ENCODE measurements at regions not wholly inside any gene's neighbourhood (a gene's known extent, or its start where the extent isn't known, plus 50 kb on each side); places are given as distances from the start of the nearest gene placed in this dataset.

GRCh38 chr3:164190566-164190965 lies 887.7 kb downstream of the SI start:
- no peak overlapping the region for H3K4me3 Mint-ChIP-seq
- no peaks in the 10 kb centered on the region for H3K4me1 Mint-ChIP-seq
- H3K9me3 ChIP-seq (ENCODE audit: control extremely low read depth in 1 of 3, control insufficient read depth in 2 of 3, insufficient read depth in 1 of 3, low read length in 2 of 3) = peaks cover 0 to 9% (median 0%) of the 10 kb centered on the region in 3 donors
- intact Hi-C loops (cut with micrococcal nuclease) = no loop called here
- no peaks in the 10 kb centered on the region for H3K79me2 ChIP-seq (ENCODE audit: control insufficient read depth, insufficient read depth, low read length)
- no peak overlapping the region for H3K4me2 ChIP-seq (replicated peaks; ENCODE audit: low read depth, low read length, poor library complexity, severe bottlenecking)
- H4K20me1 ChIP-seq (ENCODE audit: control insufficient read depth, insufficient read depth, low read length, poor library complexity, severe bottlenecking) = no peaks in the 10 kb centered on the region
- no peaks in the 10 kb centered on the region for H3K4me1 ChIP-seq (ENCODE audit: control insufficient read depth in 2 of 2, insufficient read depth in 2 of 2, low read length in 2 of 2)
- no peaks in the 10 kb centered on the region for H3K36me3 ChIP-seq (replicated peaks in 1 of 2; ENCODE audit: control extremely low read depth in 1 of 2, control insufficient read depth in 1 of 2, extremely low read depth in 1 of 2, insufficient read depth in 2 of 2, low read length in 1 of 2)
- H3K9ac ChIP-seq (ENCODE audit: low read length) = no peak overlapping the region
- H3K27ac ChIP-seq (ENCODE audit: low read length in 2 of 2) = no peak overlapping the region
- no peaks in the 10 kb centered on the region for H3K27me3 Mint-ChIP-seq
- H3K27me3 ChIP-seq (replicated peaks in 1 of 4; ENCODE audit: control extremely low read depth in 1 of 4, control insufficient read depth in 3 of 4, insufficient read depth in 4 of 4, low read length in 3 of 4) = no peaks in the 10 kb centered on the region
- ChIA-PET POLR2A (no interaction called here), CTCF (no interaction called here)
- H3K27ac Mint-ChIP-seq = no peak overlapping the region
- no peak for ATAC-seq (ENCODE audit: low read depth)
- H3K4me3 ChIP-seq (ENCODE audit: control extremely low read depth in 1 of 5, extremely low read depth in 1 of 5, insufficient read depth in 1 of 5, low read depth in 2 of 5, low read length in 4 of 5) = no peak overlapping the region
- no peak overlapping the region for H2AFZ ChIP-seq (ENCODE audit: insufficient read depth, low read depth, low read length, poor library complexity, severe bottlenecking)
- H3K9me3 Mint-ChIP-seq (ENCODE audit: insufficient read depth) = peaks cover 3% of the 10 kb centered on the region
- TF ChIP-seq CTCF (IDR thresholded peaks at IDR 0.05) (no peak), EZH2 (IDR thresholded peaks at IDR 0.05; ENCODE audit: borderline replicate concordance, insufficient read depth, low read depth, low read length, poor library complexity, severe bottlenecking) (no peak)
- DNase-seq = no peak

GRCh38 chr3:164186095-164186494 lies 892.2 kb downstream of the SI start:
- WGBS (ENCODE audit: insufficient coverage) = 87% methylated on average over 2 of the region's 3 CpGs
- no peaks in the 10 kb centered on the region for H3K4me1 ChIP-seq (ENCODE audit: control insufficient read depth in 2 of 2, insufficient read depth in 2 of 2, low read length in 2 of 2)
- Mint-ChIP-seq H3K27ac (no peak overlapping the region), H3K4me1 (no peaks in the 10 kb centered on the region), H3K4me3 (no peak overlapping the region), H3K27me3 (no peaks in the 10 kb centered on the region), H3K9me3 (ENCODE audit: insufficient read depth) (peaks cover 9% of the 10 kb centered on the region)
- no peak for ATAC-seq (ENCODE audit: low read depth)
- no peak for DNase-seq
- H3K9me3 ChIP-seq (ENCODE audit: control extremely low read depth in 1 of 3, control insufficient read depth in 2 of 3, insufficient read depth in 1 of 3, low read length in 2 of 3) = peaks cover 0 to 11% (median 0%) of the 10 kb centered on the region in 3 donors
- POLR2A ChIA-PET = no interaction called here
- intact Hi-C loops (cut with micrococcal nuclease) = no loop called here
- H2AFZ ChIP-seq (ENCODE audit: insufficient read depth, low read depth, low read length, poor library complexity, severe bottlenecking) = no peak overlapping the region
- H3K79me2 ChIP-seq (ENCODE audit: control insufficient read depth, insufficient read depth, low read length) = no peaks in the 10 kb centered on the region
- H3K4me2 ChIP-seq (replicated peaks; ENCODE audit: low read depth, low read length, poor library complexity, severe bottlenecking) = no peak overlapping the region
- H3K27ac ChIP-seq (ENCODE audit: low read length in 2 of 2) = no peak overlapping the region
- H3K27me3 ChIP-seq (replicated peaks in 1 of 4; ENCODE audit: control extremely low read depth in 1 of 4, control insufficient read depth in 3 of 4, insufficient read depth in 4 of 4, low read length in 3 of 4) = no peaks in the 10 kb centered on the region
- no peak overlapping the region for H3K4me3 ChIP-seq (ENCODE audit: control extremely low read depth in 1 of 5, extremely low read depth in 1 of 5, insufficient read depth in 1 of 5, low read depth in 2 of 5, low read length in 4 of 5)
- H3K36me3 ChIP-seq (replicated peaks in 1 of 2; ENCODE audit: control extremely low read depth in 1 of 2, control insufficient read depth in 1 of 2, extremely low read depth in 1 of 2, insufficient read depth in 2 of 2, low read length in 1 of 2) = no peaks in the 10 kb centered on the region
- TF ChIP-seq EZH2 (IDR thresholded peaks at IDR 0.05; ENCODE audit: borderline replicate concordance, insufficient read depth, low read depth, low read length, poor library complexity, severe bottlenecking) = no peak
- TF ChIP-seq CTCF (IDR thresholded peaks at IDR 0.05) = no peak
- CTCF ChIA-PET = no interaction called here
- H3K9ac ChIP-seq (ENCODE audit: low read length) = no peak overlapping the region
- H4K20me1 ChIP-seq (ENCODE audit: control insufficient read depth, insufficient read depth, low read length, poor library complexity, severe bottlenecking) = no peaks in the 10 kb centered on the region

Data from B cell (primary cell).